Activated naive CD8-positive, alpha-beta T cell (primary cell): ENCODE measurements at regions not wholly inside any gene's neighbourhood (a gene's known extent, or its start where the extent isn't known, plus 50 kb on each side); places are given as distances from the start of the nearest gene placed in this dataset.
"Not testable (repeated sequence)": the region's sequence is repeated elsewhere in the genome, so short reads cannot be mapped to it uniquely, and the experiment has no call there.

Source experiments
- H3K27ac Mint-ChIP-seq: one replicate; pipeline ENCODE4 v1.8.0; 2021; ENCODE audit warnings: mixed read lengths
- H3K27me3 Mint-ChIP-seq: one replicate; pipeline ENCODE4 v1.8.0; 2021; ENCODE audit warnings: mixed read lengths
- H3K36me3 Mint-ChIP-seq: one replicate; pipeline ENCODE4 v1.8.0; 2021; ENCODE audit warnings: mixed read lengths
- H3K4me1 Mint-ChIP-seq: one replicate; pipeline ENCODE4 v1.8.0; 2021; ENCODE audit warnings: low read depth, mixed read lengths
- H3K4me3 Mint-ChIP-seq: one replicate; pipeline ENCODE4 v1.8.0; 2021; ENCODE audit warnings: mild to moderate bottlenecking, mixed read lengths
- H3K9me3 Mint-ChIP-seq: one replicate; pipeline ENCODE4 v1.8.0; 2021; ENCODE audit warnings: low read depth, mixed read lengths

DNA sequence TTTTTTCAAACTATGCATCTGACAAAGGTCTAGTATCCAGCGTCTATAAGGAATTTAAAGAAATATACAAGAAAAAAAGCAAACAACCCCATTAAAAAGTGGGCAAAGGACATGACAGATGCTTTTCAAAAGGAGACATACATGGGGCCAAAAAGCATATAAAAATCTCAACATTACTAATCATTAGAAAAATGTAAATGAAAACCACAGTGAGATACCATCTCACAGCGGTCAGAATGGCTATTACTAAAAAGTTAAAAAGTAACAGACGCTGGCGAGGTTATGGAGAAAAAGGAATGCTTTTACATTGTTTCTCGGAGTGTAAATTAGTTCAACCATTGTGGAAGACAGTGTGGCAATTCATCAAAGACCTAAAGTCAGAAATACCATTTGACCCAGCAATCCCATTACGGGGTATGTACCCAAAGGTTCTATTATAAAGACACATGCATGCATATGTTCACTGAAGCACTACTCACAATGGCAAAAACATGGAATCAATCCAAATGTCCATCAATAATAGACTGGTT lies 643.1 kb upstream of the LRRTM1 start:
- H3K9me3 Mint-ChIP-seq = peaks cover 9% of the 10 kb centered on the region
- H3K36me3 Mint-ChIP-seq = no peaks in the 10 kb centered on the region
- H3K4me1 Mint-ChIP-seq = no peaks in the 10 kb centered on the region
- no peak overlapping the region for H3K27ac Mint-ChIP-seq
- no peaks in the 10 kb centered on the region for H3K27me3 Mint-ChIP-seq
- no peak overlapping the region for H3K4me3 Mint-ChIP-seq

DNA sequence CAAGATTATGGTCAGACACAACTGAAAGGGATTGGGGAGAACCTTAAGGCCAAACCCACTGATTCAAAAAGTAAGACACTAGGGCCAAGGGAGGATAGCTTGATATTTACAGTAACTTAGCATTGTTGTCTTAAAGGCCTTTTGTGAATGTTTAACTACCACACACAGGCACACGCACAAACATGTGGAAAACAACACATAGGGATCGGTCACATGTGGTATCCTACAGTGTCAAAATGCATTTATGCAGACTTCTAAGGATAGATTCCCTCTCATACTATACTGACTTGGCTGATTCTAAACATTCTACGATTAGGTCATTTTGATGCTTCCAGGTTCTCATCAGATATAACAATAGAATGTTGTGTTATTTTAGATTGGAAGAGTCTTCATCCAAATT lies 638.9 kb upstream of the LRRTM1 start:
- Mint-ChIP-seq H3K27me3 (no peaks in the 10 kb centered on the region), H3K4me3 (no peak overlapping the region), H3K36me3 (no peaks in the 10 kb centered on the region), H3K9me3 (peaks cover 8% of the 10 kb centered on the region), H3K4me1 (no peaks in the 10 kb centered on the region), H3K27ac (no peak overlapping the region)

DNA sequence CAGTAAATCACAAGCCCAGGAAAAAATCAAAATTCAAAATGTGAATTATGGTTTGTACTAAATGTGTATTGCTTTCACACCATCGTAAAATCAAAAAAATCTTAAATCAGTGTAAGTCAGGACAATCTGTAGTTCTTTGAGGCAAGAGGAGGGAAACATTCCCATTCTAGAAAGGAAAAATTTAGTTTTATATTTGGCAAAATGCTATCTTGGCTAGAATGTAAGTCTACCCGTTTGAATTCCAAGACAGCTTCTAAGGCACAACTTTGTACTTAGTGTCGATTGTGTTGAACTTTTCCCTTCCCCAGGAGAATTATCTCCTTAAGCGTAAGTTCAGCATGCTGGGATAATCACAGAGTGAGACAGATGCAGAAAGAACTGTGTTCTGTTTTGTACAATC lies 638.2 kb upstream of the LRRTM1 start:
- no peaks in the 10 kb centered on the region for H3K36me3 Mint-ChIP-seq
- H3K27ac Mint-ChIP-seq = no peak overlapping the region
- no peaks in the 10 kb centered on the region for H3K4me1 Mint-ChIP-seq
- peaks cover 12% of the 10 kb centered on the region for H3K9me3 Mint-ChIP-seq
- no peak overlapping the region for H3K4me3 Mint-ChIP-seq
- H3K27me3 Mint-ChIP-seq = no peaks in the 10 kb centered on the region

DNA sequence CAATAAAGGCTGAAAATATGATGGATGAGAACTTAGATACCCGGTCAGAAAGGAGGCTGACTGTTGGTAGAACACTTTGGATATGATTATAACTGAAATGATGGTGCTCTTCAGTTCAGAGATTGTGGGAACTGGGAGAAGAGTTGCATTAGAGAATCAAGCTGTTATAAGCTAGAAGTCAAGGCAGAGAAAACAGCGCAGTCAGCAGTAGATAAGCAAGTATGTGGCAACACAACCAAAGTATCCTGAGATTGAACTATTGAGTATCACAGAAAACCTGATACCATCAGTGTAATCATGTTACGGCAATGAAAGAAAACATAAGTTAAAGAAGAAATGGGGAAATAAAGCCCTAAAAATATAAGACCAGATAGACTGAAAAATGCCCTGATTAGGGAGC lies 633.9 kb upstream of the LRRTM1 start:
- Mint-ChIP-seq H3K4me1 (no peaks in the 10 kb centered on the region), H3K36me3 (no peaks in the 10 kb centered on the region), H3K27me3 (no peaks in the 10 kb centered on the region), H3K4me3 (no peak overlapping the region), H3K27ac (no peak overlapping the region), H3K9me3 (peaks cover 27% of the 10 kb centered on the region)

DNA sequence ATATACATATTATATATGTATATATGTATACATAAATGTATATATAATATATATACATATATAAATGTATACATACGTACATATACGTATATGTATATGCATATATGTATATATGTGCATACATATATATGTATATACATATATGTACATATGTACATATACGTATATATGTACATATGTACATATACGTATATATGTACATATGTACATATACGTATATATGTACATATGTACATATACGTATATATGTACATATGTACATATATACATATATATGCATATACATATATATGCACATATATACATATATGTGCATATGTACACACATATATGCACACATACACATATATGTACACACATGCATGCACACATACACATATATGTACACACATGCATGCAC lies 627.3 kb upstream of the LRRTM1 start:
- H3K36me3 Mint-ChIP-seq, H3K4me1 Mint-ChIP-seq, H3K27ac Mint-ChIP-seq, H3K27me3 Mint-ChIP-seq, H3K4me3 Mint-ChIP-seq: not testable (repeated sequence)
- H3K9me3 Mint-ChIP-seq = peaks cover 31% of the 10 kb centered on the region

DNA sequence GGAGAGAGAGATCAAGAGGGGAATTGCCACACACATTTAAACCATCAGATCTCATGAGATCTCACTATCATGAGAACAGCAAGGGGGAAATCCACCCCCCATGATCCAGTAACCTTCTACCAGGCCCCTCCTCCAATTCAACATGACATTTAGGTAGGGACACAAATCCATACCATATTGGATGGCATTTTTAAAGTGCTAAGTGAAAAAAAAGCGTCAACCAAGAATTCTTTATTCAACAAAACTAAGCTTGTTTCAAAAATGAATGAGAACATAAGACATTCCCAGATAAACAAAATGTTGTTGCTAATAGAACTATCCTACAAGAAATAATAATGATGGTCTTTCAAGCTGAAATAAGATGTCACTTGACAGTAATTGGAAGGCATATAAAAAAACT lies 626.2 kb upstream of the LRRTM1 start:
- Mint-ChIP-seq H3K27me3 (no peaks in the 10 kb centered on the region), H3K4me3 (no peak overlapping the region), H3K36me3 (peaks cover 4% of the 10 kb centered on the region), H3K9me3 (peaks cover 31% of the 10 kb centered on the region), H3K4me1 (no peaks in the 10 kb centered on the region), H3K27ac (no peak overlapping the region)

DNA sequence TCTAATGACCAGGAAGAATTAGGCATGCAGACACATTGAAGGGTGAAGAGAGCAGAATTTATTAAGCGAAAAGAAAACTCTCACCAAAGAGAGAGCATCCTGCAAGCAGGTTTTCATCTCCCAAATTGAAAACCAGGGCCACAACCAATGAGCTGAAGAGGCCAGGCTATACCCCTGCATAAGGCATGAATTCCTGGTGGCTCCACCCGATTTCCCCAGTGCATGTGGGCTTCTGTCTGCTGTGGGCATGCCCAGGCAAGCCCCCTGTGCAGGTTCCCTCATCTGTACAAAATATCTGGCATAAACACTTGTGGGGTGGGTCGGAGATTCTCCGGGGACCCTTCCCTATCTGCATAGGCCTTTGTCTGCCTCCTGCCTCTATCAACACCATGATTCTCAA lies 621.6 kb upstream of the LRRTM1 start:
- no peaks in the 10 kb centered on the region for H3K27me3 Mint-ChIP-seq
- H3K9me3 Mint-ChIP-seq = peaks cover 18% of the 10 kb centered on the region
- H3K36me3 Mint-ChIP-seq = peaks cover 4% of the 10 kb centered on the region
- no peaks in the 10 kb centered on the region for H3K4me1 Mint-ChIP-seq
- H3K27ac Mint-ChIP-seq = no peak overlapping the region
- H3K4me3 Mint-ChIP-seq = no peak overlapping the region

DNA sequence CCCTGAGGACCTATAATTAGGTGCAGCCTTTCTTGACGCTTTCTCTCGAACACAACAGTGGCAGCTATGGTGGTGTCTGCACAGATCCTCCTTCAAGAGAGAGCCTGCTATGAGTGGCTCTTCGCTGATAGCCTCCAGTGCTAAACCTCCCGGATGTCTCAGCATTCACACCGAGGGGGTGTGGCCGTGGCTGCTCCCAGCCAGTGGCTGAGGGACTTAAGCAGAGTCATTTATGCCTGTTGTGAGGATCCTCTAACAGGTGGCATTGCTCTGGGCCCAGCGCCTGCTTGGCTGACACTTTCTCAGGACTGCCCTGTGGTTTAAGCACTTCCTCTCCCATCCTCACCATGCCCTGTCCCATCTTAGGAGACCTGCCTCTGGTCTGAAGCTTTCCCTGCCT lies 592.0 kb upstream of the LRRTM1 start:
- H3K9me3 Mint-ChIP-seq = peaks cover 21% of the 10 kb centered on the region
- H3K4me1 Mint-ChIP-seq = no peaks in the 10 kb centered on the region
- H3K36me3 Mint-ChIP-seq = no peaks in the 10 kb centered on the region
- H3K4me3 Mint-ChIP-seq = no peak overlapping the region
- no peak overlapping the region for H3K27ac Mint-ChIP-seq
- no peaks in the 10 kb centered on the region for H3K27me3 Mint-ChIP-seq

DNA sequence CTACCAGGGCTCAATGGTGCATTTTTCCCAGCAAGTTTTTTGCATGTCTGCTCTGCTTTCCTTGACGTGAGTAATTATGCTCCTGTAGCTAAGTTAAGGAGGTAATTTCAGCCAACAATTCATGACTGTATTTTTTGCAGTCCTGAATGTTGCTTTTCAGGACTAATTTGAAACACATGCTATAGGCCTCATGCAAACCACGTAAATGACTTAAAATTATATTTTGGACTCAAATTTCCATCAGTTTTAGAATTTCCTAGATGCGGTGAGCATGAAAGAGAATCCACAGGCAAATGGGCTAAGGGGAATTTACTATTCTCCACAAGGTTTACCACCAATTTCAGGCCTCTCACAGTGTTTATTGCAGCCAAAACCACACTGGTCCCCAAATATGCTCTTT lies 589.9 kb upstream of the LRRTM1 start:
- Mint-ChIP-seq H3K9me3 (peaks cover 17% of the 10 kb centered on the region), H3K27ac (no peak overlapping the region), H3K4me3 (no peak overlapping the region), H3K4me1 (no peaks in the 10 kb centered on the region), H3K36me3 (no peaks in the 10 kb centered on the region), H3K27me3 (no peaks in the 10 kb centered on the region)

DNA sequence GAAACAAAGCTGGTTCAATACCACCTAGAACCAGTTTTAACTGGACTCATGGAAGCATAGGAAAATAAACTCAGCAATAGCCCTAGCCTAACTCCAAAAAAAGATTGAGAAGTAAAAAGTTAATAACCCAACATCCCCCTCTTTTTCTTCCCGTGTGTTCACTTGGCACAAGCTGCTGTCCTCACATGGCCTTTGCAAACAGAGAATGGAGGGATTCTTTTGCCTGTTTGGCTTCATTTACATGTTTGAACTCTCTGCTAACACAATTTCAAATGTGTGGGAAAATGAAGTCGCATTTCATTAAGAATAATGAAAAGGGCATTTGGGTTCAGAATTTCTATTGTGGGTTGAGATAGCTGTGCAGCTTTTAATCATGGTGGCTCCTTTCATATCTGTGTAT lies 589.2 kb upstream of the LRRTM1 start:
- Mint-ChIP-seq H3K27ac (no peak overlapping the region), H3K9me3 (peaks cover 17% of the 10 kb centered on the region), H3K27me3 (no peaks in the 10 kb centered on the region), H3K4me1 (no peaks in the 10 kb centered on the region), H3K4me3 (no peak overlapping the region), H3K36me3 (no peaks in the 10 kb centered on the region)

DNA sequence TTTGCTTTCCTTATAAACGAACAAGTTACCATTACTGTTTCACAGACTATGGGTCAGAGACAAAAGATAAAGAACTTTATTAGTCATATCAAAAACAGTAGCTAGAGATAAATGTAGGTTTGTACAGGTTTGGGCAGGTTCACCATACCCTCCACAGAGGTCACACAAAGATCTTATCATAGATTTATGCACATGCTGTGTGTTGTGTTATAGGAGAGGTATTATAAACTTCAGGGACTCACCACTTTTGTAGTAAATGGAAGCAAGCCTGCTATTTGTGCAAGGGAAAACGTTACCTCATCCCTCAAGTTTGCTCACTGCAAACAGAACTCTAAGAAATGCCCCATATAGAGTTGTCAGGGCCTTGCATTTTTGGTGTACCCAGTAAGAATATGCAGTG lies 584.5 kb upstream of the LRRTM1 start:
- Mint-ChIP-seq H3K4me3 (no peak overlapping the region), H3K27ac (no peak overlapping the region), H3K36me3 (no peaks in the 10 kb centered on the region), H3K9me3 (peaks cover 14% of the 10 kb centered on the region), H3K27me3 (no peaks in the 10 kb centered on the region), H3K4me1 (no peaks in the 10 kb centered on the region)

DNA sequence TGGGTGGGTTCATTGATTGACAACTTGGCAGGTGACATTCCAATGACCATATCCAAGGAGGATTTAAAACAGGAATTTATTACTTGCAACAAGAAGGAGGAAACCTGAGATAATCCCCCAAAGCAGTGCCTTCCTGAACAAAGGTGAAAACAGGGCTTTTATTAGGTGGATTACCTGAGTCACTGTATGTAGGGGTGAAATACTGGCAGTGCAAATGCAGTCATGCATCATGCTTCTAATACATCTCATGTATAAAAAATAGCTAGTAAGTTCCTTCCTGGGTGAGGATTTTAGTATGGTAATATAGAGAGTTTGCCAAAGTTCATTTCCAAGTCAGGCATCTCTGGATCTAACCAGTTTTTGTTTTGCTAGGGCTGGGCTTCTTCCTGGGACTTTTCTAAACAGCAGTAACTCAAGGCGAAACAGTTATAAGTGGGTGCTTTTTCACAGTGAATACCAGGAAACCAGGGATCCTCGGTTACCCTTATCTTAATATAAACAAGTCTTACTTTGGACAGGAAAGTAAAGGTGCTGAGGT lies 583.4 kb upstream of the LRRTM1 start:
- H3K36me3 Mint-ChIP-seq = no peaks in the 10 kb centered on the region
- H3K27ac Mint-ChIP-seq = no peak overlapping the region
- no peaks in the 10 kb centered on the region for H3K27me3 Mint-ChIP-seq
- H3K9me3 Mint-ChIP-seq = peaks cover 10% of the 10 kb centered on the region
- H3K4me1 Mint-ChIP-seq = no peaks in the 10 kb centered on the region
- no peak overlapping the region for H3K4me3 Mint-ChIP-seq

DNA sequence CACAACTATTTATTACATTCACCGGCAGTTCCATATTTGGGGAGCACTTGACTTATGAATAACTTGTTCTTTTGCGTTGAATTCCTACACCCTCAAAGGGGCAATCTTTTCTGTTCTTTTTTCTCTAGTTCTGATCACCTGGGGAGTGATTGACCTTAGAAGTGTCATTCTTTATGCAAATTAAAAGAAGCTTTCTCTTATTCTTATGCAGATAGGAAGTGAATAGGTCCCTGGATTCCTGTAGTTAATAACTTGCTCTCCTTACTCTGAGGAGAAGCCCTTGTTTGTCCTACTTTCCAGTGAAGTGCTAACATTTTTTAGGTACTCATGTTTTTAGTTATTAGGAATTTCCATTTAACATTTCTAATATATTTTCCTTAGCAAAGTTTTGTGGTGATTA lies 569.8 kb upstream of the LRRTM1 start:
- no peak overlapping the region for H3K27ac Mint-ChIP-seq
- peaks cover 15% of the 10 kb centered on the region for H3K9me3 Mint-ChIP-seq
- no peaks in the 10 kb centered on the region for H3K27me3 Mint-ChIP-seq
- no peak overlapping the region for H3K4me3 Mint-ChIP-seq
- no peaks in the 10 kb centered on the region for H3K36me3 Mint-ChIP-seq
- H3K4me1 Mint-ChIP-seq = no peaks in the 10 kb centered on the region

DNA sequence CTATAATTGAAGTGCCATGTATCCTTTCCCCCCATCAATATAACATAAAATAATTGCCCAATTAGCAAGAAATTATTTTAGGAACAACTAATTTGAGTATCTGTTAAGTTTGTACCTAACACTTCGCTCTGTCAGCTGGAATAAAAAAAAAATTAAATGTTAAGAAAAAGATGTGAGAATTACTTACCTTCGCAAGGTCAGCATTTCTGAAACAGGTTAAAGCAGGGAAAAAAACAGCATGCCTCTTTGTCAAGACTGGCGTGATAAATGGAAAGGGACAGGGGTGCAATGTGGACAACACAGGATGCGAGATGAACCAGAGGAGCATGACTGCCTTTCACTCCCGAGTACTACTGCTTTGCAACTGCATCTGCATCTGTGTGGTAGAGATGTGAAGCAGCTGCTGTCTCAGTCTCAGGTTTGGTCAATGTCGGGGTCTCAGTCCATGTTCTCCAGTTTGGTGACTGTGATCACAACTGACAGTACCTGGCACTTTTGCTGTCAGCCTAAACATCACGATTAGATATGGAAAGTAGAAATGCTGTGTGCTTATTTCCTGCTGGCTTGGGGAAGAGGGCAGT lies 565.4 kb upstream of the LRRTM1 start:
- Mint-ChIP-seq H3K27ac (no peak overlapping the region), H3K4me3 (no peak overlapping the region), H3K9me3 (peaks cover 8% of the 10 kb centered on the region), H3K27me3 (no peaks in the 10 kb centered on the region), H3K36me3 (no peaks in the 10 kb centered on the region), H3K4me1 (no peaks in the 10 kb centered on the region)

DNA sequence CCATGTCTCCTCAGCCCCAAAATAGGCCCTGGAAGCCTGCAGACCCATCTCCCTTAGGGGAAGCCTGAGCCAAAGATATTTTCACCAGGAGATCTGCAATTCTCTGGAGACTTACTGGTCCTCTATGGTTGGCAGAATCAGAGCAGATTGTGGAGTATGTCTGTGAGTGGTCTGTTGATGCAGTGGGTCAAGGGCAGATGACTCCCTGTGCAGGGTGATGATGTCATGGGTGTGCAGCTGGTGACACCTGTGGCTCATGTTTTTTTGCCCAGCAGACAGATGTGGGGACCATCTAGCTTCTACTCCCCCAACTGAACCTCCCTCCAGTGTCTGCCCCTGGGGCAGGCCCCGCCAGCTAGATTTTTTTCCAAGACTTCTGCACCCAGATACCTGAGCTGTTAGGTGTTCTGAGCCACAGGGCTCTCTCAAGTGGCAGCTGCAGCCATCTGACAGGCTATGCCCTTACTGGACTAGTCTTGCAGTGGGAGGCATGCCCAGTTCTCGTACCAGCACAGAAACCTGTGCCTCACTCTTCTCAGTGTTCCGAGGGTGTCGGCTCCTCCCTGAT lies 558.7 kb upstream of the LRRTM1 start:
- Mint-ChIP-seq H3K36me3 (no peaks in the 10 kb centered on the region), H3K27me3 (no peaks in the 10 kb centered on the region), H3K4me1 (no peaks in the 10 kb centered on the region), H3K9me3 (peaks cover 14% of the 10 kb centered on the region), H3K27ac (no peak overlapping the region), H3K4me3 (no peak overlapping the region)

DNA sequence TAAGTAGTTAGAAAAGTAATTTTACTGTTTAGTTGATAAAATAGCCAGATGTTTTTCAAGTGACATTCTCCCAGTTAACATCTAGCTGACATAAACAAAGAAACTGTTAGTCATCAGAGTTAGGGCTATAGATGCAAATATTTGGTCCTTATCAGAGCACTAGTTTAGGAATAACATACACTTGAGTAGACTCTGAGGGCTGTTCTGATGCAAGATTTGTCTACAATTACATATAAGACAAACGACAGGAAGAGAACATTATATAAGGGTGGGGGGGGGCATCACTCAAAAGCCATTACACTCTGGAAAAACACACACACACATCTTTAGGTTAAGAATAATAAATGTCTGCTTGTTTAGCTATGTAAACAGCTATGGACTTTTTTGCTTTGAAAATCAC lies 554.4 kb upstream of the LRRTM1 start:
- no peak overlapping the region for H3K4me3 Mint-ChIP-seq

More for the DNA sequence above, 554.4 kb upstream of the LRRTM1 start:
- Mint-ChIP-seq H3K27ac (no peak overlapping the region), H3K27me3 (no peaks in the 10 kb centered on the region), H3K4me1 (no peaks in the 10 kb centered on the region), H3K9me3 (peaks cover 15% of the 10 kb centered on the region), H3K36me3 (no peaks in the 10 kb centered on the region)
